ENCODE measurements at regions not wholly inside any gene's neighbourhood (a gene's known extent, or its start where the extent isn't known, plus 50 kb on each side); places are given as distances from the start of the nearest gene placed in this dataset.
"Not testable (repeated sequence)": the region's sequence is repeated elsewhere in the genome, so short reads cannot be mapped to it uniquely, and the experiment has no call there.

DNA sequence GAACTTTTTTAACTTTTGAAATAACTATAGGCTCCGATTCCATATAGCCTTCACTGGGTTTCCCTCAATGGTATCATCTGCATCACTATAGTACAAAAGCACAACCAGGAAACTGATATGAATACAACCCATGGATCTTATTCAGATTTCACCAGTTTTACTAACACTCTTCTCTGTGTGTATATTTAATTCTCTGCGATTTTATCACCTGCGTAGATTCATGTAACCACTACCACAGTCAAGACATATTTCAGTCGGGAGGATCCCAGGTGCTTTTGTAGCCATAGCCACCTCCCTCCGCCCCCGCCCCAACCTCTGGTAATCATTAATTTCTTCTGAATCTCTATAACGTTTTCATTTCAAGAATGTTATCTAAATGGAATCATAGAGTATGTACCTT, 82.8 kb upstream of the C7orf33 start:
- intact Hi-C loops (cut with micrococcal nuclease): no loop called here

DNA sequence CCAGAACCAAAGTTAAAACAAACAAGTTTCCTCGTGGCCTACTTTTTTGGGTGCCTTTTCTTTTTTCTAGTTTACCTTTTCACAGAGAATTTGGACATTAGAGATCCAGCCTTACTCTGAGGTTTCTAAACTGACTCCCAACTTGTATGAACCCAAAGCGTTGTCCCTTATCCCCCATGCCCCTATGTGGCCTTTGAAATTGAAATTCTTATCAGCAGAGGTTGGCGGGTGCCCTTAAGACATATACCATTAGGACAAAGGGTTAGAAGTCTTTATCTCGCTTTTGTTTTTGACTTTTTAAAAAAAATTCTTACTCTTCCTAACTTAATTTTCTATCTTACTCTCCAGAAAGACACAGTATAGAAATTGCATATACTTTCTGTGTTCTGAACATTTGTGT, 76.3 kb upstream of the C7orf33 start:
- intact Hi-C loops (cut with micrococcal nuclease): no loop called here

DNA sequence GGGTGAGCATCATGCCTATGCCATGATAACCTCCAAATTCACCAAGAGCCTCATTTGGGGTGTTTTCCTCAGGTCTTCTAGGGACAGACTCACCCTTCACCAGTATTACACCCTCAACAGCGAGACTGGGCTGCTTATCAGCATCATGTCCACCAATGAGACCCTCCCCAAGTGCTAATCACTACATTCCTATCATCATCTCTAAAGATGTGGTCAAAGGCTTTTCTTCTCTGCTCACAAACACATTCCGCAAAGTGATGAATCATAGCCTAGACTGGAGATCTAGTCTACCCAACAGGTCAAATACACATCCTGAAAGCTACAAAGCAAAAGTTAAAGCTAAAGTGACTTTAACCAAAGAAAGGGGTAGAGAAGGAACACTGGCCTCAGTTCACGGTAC, 75.3 kb upstream of the C7orf33 start:
- intact Hi-C loops (cut with micrococcal nuclease): no loop called here

DNA sequence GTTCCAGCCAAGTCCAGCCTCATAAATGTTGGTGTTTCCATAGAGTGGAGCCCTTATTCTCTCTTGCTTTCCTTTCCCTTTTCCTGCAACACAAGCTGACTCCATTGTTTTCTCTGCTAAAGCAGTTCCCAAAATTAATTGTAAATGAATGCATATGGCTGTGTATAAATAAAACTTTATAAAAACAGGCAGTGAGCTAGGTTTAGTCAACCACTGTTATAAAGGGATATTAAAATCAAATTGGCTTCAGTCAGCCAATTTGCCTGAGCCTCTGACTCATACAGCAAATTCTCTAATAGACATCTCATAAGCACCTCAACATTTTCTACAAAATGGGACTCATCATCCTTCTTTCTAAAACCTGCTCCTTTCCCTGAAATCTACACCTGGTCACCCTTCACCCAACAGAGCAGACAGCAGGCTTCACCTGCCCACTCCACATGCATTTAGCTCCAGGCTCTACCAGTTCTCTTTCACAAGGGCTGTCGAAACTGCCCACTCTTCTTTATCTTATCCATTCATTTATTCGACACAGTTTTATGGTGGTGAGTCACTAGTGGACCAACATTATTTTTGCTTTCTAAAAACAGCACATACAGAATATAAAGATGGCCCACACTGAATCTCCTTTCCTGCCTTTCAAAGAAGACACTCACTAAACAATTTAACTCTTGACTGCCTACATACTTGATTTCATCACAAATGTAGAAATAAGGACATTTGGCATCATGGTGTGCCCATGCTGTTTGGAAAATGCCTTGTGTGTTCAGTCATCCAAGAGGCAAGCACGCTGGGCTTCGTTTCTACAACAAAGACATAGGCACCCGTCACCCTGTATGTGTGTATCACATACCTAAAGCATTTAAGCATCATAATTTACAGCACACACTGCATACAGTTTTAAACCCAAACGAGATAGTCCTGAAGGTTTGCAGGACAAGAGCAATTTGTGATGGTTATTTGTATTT, 74.6 kb upstream of the C7orf33 start:
- intact Hi-C loops (cut with micrococcal nuclease): no loop called here

DNA sequence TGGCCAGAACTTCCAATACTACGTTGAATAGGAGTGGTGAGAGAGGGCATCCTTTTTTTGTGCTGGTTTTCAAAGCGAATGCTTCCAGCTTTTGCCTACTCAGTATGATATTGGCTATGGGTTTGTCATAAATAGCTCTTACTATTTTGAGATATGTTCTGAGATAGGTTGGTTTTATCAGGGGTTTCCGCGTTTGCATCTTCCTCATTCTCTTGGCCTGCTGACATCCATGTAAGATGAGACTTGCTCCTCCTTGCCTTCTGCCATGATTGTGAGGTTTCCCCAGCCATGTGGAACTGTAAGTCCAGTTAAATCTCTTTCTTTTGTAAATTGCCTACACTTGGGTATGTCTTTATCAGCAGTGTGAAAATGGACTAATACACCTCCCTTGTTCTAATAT, 71.2 kb upstream of the C7orf33 start:
- intact Hi-C loops (cut with micrococcal nuclease): not testable (repeated sequence)

DNA sequence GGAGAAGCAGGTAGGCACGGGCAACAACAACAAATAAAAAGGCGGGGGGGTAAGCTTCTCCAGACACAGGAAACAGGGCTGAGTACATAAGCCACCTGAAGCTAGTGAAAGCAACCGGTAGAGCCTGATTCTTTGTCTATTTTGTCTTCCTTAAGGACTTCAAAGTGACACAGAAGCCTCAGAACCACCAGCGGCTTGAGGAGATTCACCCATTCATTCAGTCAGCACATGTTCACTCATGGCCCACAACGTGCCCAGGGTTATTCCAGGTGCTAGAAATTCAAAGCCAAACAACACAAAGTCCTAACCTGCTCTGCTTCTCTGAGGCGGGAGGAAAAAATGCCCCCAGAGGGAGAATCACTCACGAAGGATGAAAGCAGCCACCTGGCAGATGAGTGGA, 69.3 kb upstream of the C7orf33 start:
- intact Hi-C loops (cut with micrococcal nuclease): no loop called here

DNA sequence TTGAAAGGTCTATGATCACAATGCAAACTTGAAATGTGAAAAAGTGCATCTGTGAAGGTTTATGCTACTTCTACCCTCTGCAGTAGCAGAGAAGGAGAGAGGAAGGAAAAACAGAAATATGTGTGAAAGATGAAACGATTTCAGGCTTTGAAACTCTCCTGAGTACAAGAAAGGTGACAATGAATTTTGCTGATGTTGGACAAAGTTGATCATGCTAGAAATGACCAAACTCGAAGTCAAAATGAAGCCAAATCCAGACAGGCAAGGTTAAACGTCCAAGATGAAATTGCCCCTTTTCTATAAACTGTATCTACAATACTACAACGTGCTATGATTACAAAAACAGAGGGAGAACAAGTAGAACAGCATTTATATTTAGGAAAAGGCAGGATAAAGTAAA, 67.0 kb upstream of the C7orf33 start:
- intact Hi-C loops (cut with micrococcal nuclease): no loop called here

DNA sequence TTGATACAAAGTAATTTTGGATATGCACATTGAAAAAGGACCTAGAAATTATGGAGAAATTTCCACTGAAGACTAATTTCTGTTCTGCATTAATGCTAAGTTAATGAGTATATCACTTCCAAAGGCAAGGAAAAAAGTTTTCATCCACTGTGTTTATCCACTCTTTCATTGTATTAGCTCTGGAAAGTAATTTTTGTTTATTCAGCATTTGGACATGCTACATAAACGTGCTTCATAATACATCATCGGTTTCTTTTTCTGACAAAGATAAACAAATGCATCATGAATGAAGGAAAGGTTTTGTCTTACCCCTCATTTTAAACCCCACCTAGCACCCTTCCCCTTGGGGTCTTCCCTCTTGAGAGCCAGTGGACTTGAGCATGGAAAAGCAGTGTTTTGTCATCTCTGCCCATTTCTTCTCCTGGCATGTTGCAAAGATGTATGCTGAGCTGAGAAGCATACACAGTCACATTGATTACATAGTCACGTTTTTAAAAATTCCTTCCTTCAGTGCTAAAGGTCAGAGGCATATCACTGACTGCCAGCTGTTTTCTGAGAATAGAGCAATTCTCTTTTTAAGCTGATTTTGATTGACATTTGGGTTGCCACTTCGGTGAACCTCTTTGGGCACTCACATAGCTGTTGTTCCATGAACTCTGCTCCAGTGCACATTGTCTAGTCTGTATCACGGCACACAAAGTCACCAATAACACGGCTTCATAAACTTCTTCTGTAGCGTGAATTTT, 65.9 kb upstream of the C7orf33 start:
- intact Hi-C loops (cut with micrococcal nuclease): no loop called here

DNA sequence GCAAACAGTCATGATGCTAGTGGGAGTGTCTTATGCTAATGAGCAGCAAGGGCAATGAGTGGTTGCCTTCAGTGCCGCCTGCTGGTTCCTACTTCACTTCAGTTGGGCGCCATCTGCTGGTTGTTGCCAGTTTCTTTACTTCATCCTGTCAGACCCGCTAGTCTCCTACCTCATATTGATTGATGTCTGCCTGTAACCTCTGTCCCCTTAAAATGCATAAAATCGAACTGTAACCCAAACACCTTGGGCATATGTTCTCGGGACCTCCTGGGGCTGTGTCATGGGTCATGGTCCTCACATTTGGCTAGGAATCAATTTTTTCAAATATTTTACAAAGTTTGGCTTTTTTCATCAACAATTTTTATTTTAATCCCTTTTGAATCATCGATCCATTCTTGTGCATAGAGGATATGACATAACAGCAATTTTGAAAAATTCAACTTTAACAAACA, 62.8 kb upstream of the C7orf33 start:
- intact Hi-C loops (cut with micrococcal nuclease): loop anchor here (1.0 kb wide), 10 partner anchors 23 to 460 kb away; partner anchors contain the start of gene EZH2

DNA sequence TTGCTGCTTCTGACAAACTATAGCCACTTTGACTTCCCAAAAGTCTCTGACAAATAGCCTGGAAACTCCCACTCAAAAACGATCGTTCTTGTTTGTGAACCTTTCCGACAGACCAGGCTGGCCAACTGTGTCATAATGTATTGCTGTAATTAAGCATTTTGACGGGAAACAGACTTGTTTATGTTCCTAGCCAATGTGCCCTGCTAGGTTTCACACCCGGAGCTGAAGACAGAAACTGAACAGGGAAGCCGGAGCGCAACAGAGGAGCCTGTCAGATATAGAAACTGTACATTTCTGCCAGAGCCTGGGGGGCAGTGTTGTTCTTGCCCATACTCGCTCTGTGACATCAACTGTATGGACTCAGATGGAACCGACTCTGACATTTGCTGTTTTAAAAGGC, 55.3 kb upstream of the C7orf33 start:
- intact Hi-C loops (cut with micrococcal nuclease): loop anchor here (2.0 kb wide), 1 partner anchor 40 kb away; no protein-coding TSS in a partner anchor

DNA sequence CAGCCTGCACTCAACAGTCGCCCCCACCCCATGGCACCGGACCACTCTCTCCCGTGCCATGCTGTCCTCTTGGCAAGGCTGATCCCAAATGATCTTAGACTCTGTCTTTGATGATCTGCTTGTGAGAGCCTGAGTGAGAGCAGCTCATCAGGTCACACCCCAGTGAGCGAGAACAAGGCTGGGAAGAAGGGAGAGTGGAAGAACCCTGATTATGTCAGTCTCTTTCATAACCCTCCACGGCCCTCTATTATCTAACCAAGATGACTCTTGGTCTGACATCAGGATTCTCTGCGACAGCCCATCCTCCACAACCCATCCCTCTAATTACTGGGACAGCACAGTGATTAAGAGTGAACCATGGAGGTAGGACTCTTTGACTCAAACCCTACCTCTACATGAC, 53.1 kb upstream of the C7orf33 start:
- intact Hi-C loops (cut with micrococcal nuclease): no loop called here

DNA sequence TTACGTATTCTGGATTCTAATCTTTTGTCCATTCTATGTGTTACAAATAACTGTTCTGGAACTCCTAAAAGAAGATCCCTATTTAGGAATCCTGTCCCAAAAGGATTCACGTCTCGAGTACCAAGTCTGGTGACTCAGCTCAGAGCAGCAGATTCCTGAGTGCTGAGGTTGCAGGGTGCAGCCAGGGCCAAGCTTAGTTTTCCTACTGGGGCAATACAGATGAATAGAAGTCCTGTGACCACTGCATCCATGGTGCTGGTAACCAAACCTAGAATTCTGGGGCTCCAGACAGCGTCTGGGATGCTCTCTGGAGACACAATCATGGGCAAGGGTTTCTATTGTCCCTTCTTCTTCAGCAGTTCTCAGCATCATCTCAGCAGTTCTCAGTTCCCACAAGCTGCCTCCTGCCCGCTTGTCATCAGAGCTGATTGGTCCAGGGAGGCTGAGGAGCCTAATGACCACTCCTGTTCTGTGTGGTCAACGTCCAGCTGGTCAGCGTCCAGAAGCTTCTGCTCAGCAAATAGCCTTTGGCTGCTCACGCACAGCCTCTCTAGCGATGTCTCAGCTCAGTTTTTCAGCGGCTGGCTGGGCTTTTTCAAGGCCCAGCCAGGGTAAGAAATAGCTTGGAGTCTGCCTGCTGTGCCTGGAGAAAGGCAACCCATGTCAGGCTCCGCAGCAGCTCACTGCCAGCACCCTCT, 50.4 kb upstream of the C7orf33 start:
- intact Hi-C loops (cut with micrococcal nuclease): no loop called here

All from T-helper 1 cell treated with Interleukin-12 subunit alpha and Interleukin-12 subunit beta and Interleukin-4 antibody, amounts not matched to agents 30 ng/mL and 1 ng/mL, for 36 hours (primary cell).